GM21825 (cell line): ENCODE measurements at regions not wholly inside any gene's neighbourhood (a gene's known extent, or its start where the extent isn't known, plus 50 kb on each side); places are given as distances from the start of the nearest gene placed in this dataset.
"Not testable (repeated sequence)": the region's sequence is repeated elsewhere in the genome, so short reads cannot be mapped to it uniquely, and the experiment has no call there.

Experiments
- ATAC-seq: cut with Tn5 transposase; IDR thresholded peaks from one replicate; pipeline ENCODE4 v1.9.1; 2021; ENCODE audit warnings: mild to moderate bottlenecking, moderate library complexity; ENCODE audit not compliant: unreplicated experiment

DNA sequence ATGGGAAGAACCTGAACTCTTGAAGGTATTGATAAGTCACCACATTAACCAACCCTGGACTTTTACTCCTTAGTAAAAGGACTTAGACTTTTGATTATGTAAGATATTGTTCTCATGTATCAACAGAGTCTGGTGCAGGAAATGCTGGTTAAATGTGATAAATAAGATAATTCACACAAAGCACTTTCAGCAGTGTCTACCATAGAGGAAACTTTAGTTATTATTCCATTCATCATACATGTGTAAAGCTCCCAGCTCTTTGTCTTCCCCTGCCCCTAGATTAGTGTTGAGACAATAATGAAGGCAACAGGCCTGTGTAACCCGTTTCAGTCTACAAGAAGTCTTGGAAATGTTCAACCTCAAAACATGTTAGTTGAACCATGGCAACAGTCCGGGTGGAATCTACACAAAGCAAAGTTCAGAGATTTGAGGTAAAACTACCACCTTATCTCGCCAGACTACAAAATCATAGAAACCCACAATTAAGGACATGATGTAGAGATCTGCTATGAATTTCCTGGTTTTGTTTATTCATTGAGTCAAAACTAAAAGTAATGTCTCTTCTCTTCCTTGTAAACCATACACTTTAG is 109.9 kb upstream of the ADO start:
- no peak for ATAC-seq

DNA sequence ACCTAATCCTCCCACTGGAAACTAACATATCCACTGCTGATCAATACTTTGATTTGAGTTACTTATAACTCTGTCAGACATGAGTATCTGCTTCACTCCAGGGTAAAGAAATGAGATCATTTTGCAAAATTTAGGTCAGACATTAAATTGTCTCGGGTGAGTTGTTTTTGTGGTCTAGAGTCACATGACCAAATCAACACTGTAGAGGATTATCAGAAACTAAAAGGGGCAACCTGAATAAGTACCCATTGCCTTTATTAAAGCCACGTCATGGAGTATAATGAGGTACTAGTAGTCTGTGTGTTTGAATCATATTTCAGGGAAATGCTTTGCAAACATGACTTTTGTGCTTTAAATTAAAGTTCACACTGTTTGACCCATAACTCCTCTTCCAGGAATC is 107.7 kb upstream of the ADO start:
- no peak for ATAC-seq

DNA sequence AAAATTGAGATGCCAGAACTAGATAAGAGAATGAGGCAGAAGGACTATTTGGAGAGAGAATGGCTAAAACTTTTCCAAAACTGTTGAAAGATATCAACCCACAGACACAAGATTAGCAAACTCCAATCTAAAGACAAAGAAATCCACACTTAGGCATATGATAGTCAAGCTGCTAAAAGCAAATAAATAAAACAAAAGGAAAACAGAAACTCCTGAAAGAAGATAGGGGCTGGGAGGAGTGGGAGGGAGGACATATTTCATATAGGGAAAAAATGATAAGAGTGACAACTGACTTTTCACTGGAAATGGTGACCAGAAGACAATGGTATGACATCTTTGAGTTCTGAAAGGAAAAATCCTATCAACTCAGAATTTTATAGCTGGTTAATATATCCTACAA is 105.4 kb upstream of the ADO start:
- no peak for ATAC-seq

DNA sequence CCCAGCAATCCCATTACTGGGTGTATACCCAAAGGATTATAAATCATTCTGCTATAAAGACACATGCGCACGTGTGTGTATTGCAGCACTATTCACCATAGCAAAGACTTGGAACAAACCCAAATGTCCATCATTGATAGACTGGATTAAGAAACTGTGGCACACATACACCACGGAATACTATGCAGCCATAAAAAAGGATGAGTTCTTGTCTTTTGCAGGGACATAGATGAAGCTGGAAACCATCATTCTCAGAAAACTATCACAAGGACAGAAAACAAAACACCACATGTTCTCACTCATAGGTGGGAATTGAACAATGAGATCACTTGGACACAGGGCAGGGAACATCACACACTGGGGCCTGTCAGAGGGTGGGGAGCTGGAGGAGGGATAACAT is 100.4 kb upstream of the ADO start:
- not testable (repeated sequence) for ATAC-seq

DNA sequence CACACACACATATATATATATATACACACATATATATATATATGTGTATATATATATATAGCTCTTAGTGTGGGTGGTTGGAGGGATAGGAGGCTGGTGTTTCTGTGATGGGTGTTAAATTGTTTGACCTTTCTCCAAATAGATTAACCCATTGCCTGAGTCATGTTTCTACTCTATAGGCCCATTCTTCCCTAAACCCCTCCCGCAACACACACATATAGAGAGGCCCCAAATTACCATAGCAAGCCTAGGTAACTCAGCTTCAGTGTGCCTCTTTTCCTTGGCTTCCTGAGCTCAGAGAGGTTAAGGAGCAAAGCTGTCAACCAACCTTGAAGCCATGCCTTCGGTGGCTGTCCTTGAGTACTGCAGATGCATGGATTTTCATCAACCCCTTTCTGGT is 98.7 kb upstream of the ADO start:
- no peak for ATAC-seq

DNA sequence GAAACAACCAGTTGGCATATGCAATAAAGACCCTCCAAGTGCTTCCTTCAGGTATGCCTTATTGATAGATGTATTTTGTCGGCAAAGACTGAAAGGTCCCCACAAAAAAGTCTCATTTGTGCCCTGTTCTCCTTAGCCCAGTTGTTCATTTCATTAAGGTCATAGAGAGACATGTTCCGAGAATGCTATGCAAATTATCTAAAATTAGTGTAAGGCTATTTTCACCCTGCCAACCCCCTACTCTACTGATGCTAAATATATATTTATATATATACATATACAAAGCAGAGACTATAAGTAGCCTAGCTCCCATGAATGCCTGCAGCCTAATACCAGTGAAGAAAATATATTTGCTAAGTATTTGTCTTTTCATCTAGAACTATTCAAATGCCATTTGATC is 96.7 kb upstream of the ADO start:
- ATAC-seq, result peak; percentile 66

DNA sequence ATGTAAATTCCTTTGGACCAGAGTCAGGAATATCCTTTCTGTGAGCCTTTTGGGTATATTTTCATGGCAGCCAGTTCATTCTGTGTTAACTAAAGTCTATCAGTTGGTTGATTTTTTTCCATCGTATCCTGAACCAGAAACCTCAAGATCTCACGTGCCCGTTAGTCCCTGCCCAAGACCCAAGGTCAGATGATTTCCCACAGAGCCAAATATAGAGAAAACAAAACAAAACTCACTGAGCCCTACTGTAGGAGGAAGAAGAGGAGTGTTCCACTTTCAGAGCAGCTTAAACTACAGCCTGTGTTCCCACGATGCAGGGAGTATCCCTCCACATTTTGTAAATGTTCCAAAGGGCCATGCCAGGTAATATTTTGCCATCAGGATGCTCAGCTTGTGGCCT is 96.0 kb upstream of the ADO start:
- no peak for ATAC-seq

DNA sequence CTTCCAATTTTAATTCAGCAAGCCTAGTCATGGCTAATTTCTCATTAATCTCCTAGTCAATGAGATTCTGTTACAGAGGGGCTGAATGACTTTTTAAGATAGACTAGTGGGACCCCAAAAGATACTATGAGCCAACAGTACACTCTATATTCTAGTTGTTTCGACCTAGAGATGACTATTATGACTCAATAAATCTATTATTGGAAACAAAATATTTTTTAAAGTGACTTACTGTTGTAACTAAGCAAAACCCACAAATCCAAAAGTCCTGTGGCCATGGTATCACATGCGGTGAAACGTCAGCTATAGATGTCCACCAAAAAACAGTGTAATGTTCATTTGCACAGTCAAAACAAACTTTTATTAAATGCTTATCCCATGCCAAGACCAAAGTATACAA is 95.3 kb upstream of the ADO start:
- no peak for ATAC-seq

DNA sequence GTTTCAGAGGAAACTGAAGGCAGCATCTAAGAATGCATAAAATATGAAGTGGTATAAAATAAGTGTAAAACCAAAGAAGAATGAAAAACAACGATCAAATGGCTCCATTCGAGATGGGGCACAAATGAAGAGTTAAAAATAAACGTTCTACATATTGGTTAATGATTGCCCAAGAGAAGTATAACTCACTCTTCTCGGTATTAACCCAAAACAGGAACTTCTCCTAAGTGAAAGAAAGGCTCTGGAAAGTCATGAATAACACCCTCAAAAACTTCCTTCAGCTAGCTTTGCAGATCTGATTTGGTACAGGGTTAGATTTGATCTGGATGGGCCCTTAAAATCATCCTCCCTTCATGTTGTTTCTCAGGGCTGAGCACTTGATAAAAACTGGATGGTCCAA is 94.3 kb upstream of the ADO start:
- peak; percentile 56 for ATAC-seq

DNA sequence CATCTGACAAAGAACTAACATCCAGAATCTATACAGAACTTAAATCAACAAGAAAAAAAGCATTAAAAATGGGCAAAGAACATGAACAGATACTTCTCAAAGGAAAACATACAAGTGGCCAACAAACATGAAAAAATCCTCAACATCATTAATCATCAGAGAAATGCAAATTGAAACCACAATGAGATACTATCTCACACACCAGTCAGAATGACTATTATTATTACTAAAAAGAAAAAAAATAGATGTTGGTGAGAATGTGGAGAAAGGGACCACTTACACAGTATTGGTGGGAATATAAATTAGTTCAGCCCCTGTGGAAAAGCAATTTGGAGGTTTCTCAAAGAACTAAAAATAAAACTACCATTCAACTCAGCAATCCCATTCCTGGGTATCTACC is 89.1 kb upstream of the ADO start:
- ATAC-seq, result no peak

DNA sequence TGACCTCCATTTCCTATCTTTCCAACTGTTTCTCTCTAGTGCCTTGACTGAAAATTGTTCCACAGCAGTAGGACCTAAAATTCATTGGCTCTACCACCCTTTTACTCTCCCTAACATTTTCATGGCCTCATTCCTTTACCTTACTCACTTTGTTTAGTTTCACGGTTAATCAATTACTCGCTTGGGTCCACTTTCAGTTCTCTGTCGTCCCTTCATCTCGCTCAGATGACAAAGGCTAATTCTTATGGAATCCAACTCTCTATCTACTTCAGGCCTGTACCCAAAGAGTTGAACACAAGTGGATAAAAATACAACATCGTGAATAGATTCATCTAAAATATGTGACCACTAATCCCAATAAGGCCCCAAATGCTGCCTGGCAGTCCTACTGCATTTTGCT is 85.9 kb upstream of the ADO start:
- no peak for ATAC-seq

DNA sequence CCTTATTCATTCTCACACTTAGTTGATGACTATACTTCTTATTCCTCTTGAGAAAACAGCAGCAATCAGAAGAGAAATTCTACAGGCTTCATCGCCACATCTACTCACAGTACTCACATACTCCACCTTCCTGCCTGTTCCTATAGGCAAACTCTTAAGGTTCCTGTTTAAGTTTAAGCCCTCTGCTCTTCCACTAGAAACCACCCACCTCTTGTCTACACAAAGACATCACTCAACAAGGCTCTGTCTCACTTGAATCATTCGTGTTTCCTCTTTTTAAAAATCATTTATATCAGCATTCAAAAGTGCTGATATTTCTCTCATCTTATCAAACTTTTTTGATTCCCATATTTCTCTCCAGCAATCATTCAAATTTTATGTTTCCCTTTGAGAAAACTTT is 85.5 kb upstream of the ADO start:
- no peak for ATAC-seq

DNA sequence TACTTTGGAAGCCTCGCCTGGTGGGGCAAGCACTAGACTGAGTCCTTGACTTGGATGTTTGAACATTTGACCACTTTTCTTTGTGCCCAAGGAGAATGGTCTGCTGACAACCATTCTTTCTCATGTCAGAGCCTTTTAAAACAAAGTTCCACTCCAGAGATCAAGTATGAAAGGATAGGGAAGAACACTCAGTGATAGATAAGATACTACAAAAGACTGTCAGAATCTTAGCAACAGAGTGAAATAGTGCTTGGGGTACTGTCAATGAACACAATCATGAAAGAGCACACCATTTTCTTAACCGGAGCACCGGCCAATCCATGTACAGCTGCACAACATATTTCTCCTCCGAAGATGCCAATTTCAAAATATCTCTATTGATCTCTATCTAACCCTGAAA is 82.8 kb upstream of the ADO start:
- no peak for ATAC-seq

DNA sequence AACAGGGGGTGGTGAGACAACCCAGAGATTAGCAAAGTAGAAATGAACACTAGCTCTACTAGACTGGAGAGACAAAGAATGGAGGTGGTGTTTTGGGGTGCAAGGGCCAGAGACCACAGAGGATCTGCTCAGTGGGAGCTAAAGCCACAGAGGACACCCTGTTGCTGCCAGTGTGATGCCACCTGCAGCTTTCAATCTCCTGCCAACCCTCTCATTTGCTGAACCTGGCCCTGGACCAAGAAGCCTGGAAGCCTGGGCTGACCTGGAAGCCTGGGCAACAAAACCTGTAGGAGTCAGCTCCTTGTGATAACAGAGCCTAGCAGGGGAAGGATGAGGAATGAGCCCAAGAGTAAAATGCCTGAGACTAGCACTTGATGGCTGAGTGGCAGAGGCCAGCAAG is 81.1 kb upstream of the ADO start:
- ATAC-seq, result no peak

DNA sequence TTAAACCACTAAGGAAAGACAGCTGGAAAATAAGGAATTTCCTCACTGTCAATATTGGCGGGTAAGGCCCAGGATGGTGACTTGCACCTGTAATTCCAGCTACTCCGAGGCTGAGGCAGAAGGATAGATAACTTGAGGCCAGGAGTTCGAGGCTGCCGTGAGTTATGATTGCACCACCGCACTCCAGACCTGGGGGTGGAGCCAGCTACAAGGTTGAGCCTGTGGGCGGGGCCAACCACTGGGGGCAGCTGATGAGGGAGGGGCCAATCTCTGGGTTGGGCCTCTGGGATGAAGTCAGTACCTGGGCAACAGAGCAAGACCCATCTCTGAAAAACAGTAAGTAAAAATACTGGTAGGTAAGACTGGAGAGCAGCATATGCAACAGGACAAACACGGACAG is 80.1 kb upstream of the ADO start:
- ATAC-seq, result no peak

DNA sequence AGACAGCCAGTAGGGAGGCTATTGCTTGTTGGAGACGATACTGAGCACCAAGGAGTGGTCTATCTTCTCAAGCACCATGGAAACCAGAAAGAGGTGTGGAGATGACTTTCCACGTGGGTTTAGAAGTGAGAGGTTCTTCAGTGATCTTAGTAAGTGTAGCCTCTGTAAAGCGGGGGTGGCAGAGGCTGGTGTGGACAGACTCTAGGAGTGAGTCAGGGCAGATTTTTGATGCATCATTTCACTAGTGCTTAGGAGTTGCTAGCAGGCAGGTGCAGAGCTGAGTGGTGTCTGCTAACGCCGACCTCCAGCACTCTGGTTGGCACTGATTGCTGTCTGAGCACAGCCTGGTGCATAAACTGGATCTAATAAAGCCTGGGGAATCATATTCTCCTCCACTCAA is 78.4 kb upstream of the ADO start:
- peak; percentile 78 for ATAC-seq

DNA sequence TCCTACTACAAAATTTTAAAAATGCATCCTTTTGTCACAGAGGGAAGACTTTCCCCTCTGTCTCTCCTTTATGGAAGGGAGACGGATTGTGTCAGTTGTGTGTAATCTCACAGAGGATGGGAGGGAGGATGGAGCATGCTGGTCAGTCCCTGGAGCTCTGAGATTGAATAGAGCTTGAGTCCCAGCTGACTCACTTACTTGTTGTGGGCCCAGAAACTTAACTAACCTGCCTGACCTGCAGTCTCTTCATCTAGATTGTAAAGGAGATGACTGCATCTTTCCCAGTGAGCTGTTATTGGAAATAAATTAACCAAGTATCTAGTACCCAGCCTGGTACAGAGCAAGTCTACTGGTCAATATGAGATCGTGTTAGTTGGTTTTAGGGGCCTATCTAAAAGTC is 77.9 kb upstream of the ADO start:
- no peak for ATAC-seq

DNA sequence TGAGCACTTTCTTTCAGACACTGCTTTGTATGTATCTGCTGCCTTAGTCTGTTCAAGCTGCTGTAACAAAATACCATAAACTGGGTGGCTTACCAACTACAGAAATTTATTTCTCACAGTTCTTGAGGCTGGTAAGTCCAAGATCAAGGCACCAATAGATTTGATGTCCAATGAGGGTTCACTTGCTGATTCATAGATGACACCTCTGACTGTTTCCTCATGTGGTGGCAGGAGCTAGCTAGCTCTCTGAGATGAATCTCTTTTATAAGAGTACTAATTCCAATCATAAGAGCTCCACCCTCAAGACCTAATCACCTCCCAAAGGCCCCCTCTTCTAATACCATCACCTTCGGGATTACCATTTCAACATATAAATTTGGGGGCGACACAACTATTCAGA is 76.6 kb upstream of the ADO start:
- ATAC-seq, result no peak

DNA sequence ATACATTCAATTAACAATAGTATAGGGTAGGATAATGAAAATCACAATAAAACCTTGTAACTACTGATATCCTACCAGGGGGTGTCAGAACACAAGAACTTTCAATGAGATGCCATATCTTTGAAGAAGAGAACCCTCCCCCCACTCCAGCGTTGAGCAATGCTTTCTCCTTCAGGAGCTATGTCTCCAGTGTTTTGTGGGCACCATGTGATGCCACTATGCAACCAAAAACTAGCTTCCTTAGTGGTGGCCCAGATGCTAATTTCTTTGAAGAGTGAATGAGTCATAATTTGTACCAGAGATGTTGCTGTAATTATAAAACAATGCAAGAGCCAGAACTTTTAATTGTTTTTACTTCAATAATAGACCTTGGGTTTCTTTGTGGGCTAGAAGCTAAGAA is 76.0 kb upstream of the ADO start:
- ATAC-seq, result no peak

DNA sequence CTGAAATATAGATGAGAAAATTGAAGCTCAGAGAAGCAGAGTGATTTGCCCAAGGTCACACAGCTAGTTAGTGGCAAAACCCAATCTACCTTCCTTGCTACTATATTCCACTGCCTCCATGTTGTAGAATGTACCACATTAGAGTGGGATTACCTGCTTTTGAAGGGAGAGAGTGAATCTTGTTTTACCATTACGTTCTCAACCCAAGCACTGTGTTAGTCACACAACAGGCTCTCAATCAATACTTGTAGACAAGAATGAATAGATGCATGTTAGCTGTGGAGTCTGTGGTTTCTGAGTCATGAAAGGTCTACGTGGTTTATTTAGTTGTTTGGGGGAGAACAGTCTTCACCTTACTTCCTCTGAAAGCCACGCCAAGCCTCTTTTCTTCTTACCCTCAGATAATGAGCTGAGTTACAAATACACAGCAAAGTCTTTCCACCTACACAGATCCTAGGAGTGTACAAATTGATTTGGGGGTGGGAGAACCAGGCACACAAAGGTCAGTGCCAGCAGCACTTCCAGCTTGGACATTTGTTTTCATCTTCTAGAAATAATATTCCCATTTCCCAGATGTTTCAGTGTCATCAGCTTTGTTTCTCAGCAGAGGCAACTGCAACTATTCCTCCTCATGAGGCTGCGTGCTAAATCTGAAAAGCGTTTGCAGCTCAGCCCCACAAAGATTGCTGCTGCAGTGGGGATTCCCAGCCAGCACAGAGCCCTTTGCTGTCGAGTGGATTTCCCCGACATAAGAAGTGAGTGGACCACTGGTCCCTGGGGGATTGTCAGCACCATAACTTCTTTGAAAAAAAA is 71.5 kb upstream of the ADO start:
- ATAC-seq, result peak; percentile 77

DNA sequence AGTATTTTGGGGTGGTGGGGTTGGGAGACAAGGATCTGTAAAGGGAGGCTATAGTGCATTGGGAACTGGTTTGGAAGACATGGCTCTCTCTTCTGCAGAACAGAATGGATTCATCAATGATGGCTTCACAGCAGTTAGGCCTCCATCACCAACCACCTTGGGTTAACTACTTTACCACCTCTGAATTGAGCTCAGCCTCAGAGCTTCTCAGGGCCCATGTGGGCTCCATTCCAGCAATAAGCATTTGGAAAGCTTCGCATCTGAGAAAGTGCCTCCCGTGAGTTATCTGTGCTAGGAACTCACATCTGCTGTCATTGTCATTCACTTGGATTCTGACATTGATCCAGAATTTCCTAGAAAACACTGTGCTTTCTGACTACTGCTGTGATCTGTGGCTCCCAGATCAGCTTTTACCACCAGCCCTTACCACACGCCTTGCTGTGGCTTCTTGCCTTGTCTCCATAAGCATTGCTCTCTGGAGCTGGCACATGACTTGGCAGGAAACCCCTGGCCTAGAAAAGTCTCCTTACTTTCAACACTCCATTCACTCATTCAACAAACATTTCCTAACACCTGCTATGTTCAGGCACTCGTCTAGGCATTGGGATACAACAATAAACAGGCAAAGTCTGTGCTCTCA is 70.7 kb upstream of the ADO start:
- peak; percentile 6 for ATAC-seq

DNA sequence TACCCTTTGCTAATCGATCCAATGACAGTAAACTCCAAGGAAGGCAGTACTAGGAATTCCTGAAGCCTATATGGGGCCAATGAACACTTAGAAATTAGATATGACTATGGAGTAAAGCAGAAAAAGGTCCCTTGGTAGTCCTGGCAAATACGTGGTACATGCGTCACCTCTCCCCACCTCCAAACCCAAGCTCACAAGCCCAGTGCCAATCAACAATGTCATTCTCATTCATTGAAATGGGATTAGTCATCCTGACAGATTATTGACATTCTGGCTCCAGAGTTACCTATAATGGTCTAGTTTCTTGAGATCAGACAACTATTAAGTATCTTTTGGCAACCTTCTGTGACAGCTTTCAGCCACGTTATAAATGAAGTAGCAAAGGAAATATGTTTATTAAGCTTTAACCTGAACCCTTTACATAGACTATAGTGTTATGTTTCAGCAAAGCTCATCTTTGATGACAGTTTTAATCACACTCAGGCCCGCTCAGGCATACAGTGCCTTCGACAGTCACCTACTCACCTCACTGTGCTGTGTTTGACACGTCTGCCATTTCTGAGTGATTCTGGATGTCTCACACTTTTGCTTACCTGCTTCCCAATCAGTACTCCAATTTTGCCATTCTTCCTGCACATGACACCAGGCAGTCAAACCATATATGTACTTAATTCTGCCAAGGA is 69.6 kb upstream of the ADO start:
- ATAC-seq, result no peak
